ENCODE measurements at regions not wholly inside any gene's neighbourhood (a gene's known extent, or its start where the extent isn't known, plus 50 kb on each side); places are given as distances from the start of the nearest gene placed in this dataset.
"Not testable (repeated sequence)": the region's sequence is repeated elsewhere in the genome, so short reads cannot be mapped to it uniquely, and the experiment has no call there.

DNA sequence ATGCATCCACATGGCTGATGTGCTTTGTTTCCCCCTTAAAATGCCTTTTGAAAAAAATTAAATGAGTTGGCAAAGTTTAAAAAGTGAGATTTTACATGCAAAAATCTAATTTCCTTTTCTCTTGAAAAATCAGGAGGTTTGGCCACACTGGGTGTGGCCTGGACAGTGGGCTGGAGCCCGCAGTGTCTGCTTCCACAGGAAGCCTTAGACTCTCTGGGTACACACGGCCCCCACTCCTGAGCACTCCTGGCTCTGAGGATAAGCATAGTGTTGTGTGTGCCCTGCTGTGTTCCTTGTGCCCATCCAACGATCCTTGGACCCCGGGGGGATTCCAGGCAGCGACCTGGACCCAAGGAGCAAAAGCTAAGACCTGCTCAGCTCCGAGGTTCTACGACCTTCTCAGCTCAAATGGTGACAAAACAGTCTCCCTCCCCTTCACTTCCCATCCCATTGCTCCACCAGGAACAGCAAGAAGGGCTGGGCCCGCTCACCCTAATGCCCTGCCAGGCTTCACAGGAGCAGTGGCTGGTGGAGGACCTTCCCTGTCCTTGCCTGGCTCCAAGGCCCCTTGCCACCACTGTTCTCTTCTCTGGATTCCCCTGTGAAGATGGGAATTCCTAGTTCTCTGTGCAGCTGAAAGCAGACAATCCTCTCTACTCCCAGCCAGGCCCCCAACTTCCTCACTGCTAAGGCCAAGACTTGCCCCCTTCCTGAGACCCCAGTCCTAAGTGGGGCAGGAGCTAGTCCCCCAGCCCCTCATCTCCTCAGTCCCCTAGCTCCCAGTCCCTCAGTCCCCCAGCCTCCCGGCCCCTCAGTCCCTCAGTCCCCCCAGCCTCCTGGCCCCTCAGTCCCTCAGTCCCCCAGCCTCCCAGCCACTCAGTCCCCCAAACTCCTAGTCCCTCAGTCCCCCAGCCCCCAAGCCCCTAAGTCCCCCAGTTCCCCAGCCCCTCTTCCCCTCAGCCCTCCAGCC lies 395.8 kb downstream of the PTPRU start:
- DNase-seq (ENCODE audit: low read depth in 2 of 3, low spot score in 1 of 3) = no peak

DNA sequence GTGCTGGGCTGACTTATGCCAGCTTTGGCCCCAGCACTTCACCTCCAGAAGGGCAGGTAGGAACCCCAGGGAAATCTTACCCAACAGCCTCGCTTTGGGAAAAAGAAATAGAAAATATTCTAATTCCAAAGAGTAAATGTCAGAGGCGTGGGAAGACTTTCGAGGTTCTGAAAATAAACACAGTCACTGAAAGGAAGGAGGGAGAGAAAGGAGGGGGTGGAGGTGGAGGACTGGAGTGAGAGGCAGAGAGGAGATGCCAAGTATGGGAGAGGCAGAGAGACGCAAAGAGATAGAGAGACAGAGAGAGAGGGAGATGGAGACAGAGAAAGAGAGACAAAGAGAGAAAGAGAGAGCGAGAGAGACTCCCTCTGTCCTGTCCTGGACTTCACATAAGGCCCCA lies 395.0 kb downstream of the PTPRU start:
- no peak for DNase-seq (ENCODE audit: low read depth in 2 of 3, low spot score in 1 of 3)

GRCh38 chr1:29630756-29631155 lies 394.4 kb downstream of the PTPRU start:
- no peak for DNase-seq (ENCODE audit: low read depth in 2 of 3, low spot score in 1 of 3)

DNA sequence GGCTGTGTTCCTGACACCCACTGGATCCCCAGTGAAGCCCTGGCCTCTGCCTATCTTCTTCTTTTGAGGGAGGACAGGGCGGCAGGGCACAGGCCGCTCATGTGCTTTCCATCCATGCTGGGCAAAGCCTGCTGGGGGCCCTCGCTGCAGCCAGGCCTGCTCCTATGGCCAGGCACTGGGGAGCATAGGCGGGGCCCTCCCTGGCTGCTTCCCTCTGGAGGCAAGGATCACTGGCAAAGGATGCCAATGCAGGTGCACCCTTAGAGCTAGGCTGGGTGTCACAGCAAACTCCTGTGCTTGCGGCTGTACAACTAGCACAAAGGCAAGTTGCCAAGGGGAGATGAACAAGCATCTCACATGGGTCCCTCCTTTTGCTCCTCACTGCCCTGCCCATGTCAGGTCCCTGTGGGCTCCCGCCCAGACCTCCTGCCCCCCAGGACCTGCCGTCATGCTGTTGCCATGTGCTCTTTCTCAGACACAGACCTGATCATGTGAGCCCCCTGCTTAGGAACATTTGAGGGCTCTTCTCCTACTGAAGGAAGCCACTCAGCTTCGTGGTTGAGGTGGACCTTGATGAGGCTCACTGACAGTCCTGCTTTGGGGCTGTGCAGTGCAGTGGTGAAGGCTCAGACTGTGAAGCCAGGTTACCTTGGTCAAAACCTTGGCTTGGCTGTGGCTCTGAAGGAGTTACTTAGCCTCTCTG lies 393.6 kb downstream of the PTPRU start:
- no peak for DNase-seq (ENCODE audit: low read depth in 2 of 3, low spot score in 1 of 3)

DNA sequence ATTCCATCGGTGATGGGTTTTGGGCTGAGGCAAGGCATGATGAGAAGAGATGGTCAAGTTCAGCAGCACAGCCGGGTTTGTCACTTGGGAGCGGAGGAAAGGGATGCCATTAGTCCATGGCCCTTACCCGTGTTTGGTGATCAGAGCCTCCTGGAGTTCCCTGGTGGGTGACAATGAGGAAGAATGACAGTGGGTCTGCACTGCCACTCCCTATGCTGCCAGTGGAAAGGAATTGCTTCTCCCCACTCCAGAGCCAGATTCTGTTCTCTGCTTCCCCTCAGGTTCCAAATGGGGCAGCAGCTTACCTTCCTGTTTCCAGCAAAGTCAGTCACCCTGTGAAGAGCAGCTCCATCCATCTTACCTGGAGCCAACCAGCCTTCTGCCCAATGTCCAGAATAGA lies 393.1 kb downstream of the PTPRU start:
- DNase-seq (ENCODE audit: low read depth in 2 of 3, low spot score in 1 of 3) = no peak

DNA sequence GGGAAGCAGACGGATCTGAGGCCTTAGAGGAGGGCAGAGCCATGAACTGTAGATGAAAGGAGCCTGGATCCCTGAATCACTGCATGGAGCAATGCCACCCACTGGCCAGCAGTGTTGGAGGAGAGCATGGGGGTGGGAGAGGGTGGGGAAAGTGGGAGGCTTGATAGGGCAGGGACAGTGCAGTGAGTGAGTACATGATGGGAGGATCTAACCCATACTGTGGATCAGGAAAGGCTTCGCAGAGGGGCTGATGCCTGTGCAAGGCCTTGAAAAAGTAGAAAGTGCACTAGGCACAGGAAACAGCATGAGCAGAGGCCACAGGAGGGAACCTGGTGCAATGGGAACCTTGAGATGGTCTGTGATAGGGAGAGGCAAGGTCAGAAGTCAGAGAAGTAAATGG lies 391.9 kb downstream of the PTPRU start:
- no peak for DNase-seq (ENCODE audit: low read depth in 2 of 3, low spot score in 1 of 3)

- DNase-seq (ENCODE audit: low read depth in 2 of 3, low spot score in 1 of 3) = no peak
These were observed 390.4 kb downstream of the PTPRU start for GRCh38 chr1:29626726-29627125.

- no peak for DNase-seq (ENCODE audit: low read depth in 2 of 3, low spot score in 1 of 3)
These were observed 389.7 kb downstream of the PTPRU start for GRCh38 chr1:29626066-29626465.

GRCh38 chr1:29625084-29625420 lies 388.7 kb downstream of the PTPRU start:
- DNase-seq (ENCODE audit: low read depth in 2 of 3, low spot score in 1 of 3) = no peak

- DNase-seq (ENCODE audit: low read depth in 2 of 3, low spot score in 1 of 3) = no peak
These were observed 388.2 kb downstream of the PTPRU start for GRCh38 chr1:29624320-29625083.

DNA sequence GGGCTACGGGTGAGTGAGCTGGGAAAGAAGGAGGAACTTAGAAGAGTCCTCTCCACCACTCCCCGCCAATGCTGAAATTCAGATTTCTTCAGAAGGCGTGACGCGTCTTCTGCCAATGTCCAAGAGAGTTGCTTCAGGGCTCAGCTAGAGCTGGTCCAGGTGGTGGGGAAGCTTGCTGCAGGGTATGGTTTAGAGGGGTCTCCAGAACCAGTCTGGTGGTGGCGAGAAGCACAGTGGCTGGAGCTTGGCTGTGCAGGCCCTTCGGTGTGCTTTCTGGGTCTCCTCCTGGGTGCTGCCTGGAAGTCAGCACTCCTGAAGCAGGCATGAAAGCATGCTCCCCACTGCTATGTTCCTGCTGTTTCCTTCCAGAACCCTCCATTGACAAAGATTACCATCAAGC lies 387.2 kb downstream of the PTPRU start:
- DNase-seq (ENCODE audit: low read depth in 2 of 3, low spot score in 1 of 3) = no peak

DNA sequence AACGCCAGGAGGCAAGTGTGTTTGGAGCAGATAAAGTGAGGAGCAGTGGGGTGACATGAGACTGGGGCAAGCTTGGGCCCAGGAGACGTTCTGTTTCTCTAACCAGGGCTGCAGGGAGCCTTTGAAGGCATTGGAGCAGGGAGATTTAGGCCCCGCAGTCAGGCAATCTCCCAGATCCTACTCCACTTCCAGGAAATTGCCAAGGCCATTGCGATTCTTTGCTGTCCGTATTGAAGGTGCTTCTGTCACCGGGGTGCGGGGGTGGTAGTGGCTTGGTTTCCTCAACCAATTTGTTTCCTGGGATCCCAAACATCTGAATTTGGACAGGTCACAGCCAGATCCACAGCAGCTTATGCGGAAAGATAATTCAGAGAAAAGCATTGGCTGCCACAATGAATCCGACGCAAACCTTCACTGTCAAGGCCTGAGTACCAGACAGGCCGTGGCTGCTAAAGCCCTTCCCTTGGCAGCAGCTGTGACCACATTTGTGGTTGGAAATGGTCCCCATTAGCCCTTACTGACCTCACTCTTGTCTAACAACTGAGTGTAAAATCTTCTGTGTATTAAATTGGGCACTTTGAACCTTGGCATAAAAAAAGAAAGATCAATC lies 385.6 kb downstream of the PTPRU start:
- DNase-seq (ENCODE audit: low read depth in 2 of 3, low spot score in 1 of 3) = no peak

GRCh38 chr1:29620631-29621030 lies 384.3 kb downstream of the PTPRU start:
- no peak for DNase-seq (ENCODE audit: low read depth in 2 of 3, low spot score in 1 of 3)

DNA sequence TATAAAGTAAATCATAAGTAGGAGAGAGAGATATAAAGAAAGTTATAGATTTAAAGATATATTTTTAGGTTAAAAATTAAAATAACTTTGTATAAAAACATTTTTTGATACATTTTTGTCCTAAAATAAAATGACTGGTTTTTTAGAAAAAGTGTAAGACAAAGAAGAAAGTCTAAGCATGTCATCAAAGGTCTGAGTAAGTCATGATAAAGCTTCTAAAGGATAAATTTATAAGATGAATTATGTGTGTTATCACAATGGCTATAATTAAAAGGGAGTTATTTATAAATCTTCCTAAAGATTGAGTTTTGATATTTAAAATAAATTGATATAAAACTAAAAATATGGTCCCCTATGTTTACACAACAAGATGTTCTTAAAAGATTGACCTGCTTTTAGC lies 370.9 kb downstream of the PTPRU start:
- no peak for DNase-seq (ENCODE audit: low read depth in 2 of 3, low spot score in 1 of 3)

GRCh38 chr1:29604796-29605195 lies 368.5 kb downstream of the PTPRU start:
- not testable (repeated sequence) for DNase-seq (ENCODE audit: low read depth in 2 of 3, low spot score in 1 of 3)

- DNase-seq (ENCODE audit: low read depth in 2 of 3, low spot score in 1 of 3) = no peak
These were observed 367.3 kb downstream of the PTPRU start for GRCh38 chr1:29603622-29604021.

- DNase-seq (ENCODE audit: low read depth in 2 of 3, low spot score in 1 of 3) = no peak
These were observed 365.9 kb downstream of the PTPRU start for GRCh38 chr1:29602203-29602602.

GRCh38 chr1:29601021-29601420 lies 364.7 kb downstream of the PTPRU start:
- DNase-seq (ENCODE audit: low read depth in 2 of 3, low spot score in 1 of 3) = no peak

GRCh38 chr1:29599826-29600225 lies 363.5 kb downstream of the PTPRU start:
- no peak for DNase-seq (ENCODE audit: low read depth in 2 of 3, low spot score in 1 of 3)

DNA sequence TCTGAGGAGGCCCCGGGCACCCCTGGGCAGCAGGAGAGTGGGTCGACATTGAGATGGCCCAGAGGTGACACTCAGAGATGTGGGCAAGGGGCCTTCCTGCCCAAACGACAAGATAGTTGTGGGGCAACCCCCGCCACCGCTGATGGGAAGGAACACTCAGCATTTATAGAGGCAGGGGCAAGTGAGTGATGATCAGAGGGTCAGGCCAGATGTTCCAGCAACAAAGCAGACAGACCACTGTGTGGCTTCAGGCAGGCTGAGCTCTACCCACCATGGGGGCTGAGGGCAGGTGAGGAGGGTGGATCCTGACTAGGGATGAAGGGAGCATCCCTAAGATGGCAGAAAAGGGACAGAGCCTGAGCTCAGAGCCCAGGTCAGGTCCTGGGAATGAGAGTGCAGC lies 362.7 kb downstream of the PTPRU start:
- no peak for DNase-seq (ENCODE audit: low read depth in 2 of 3, low spot score in 1 of 3)

DNA sequence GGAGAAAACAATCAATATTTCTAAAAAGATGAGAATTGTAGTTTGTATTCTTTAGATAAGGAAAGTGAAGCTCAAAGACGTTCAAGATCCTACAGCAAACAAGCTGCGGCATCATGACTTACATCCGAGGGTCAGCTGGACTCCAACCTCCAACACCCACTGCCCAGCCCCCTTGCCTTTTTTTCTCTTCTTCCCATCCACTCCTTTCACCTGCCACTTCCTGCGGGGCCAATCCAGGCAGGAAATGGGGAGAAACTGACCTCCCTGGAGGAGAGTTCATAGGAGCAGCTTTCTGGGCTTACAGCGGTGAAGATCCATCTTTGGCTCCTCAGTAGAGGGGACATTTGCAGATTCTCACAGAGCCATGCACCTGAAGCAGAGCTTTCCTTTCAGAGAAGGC lies 361.5 kb downstream of the PTPRU start:
- DNase-seq (ENCODE audit: low read depth in 2 of 3, low spot score in 1 of 3) = no peak

All from stimulated activated CD4-positive, alpha-beta T cell treated with anti-CD3 and anti-CD28 coated beads, Interleukin-12 subunit alpha, Interleukin-12 subunit beta, amount 100 ng/mL, for 48 hours (primary cell).